LNCAP (cell line): ENCODE measurements at regions not wholly inside any gene's neighbourhood (a gene's known extent, or its start where the extent isn't known, plus 50 kb on each side); places are given as distances from the start of the nearest gene placed in this dataset.

Experiments
- TF ChIP-seq, protein P1 (sequence below): fragments of 450-650 bp; IDR thresholded peaks from 2 replicates; pipeline ENCODE4 v1.5.1; 2017; ENCODE audit warnings: mild to moderate bottlenecking

DNA sequence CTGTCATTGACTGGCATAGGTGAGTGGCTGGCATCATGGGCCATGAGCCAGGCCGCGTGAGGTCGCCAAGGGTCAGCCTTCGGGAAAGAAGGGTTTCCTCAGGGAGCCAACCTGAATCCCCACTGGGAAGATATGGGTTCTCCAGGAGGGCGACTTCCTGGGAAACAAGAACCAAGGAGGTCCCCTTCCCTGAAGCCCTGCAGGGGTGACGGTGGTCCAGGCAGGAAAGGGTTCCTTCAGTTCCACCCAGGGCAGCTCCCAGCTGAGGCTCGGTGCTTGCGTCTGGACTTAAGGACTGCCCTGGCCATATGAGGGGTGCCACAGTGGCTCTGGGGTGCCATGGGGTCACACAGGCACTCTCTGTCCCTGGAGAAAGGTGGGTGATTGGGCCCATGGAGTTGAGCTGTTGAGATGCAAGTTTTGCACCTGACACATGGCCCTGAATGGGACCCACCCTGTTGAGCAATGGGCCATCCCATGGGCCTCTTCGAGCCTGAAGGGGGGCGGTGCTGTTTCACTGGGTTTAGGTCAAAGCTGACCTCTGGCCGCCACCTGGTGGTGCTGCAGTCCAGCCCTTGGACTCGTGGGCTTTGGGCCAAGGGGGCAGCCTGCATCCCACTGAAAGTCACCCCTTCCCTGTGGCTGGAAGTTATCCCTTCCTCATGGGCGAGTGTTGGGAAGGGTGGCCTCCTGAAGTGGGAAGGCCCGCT, 228.1 kb downstream of the SNRPN start:
- TF ChIP-seq, protein P1, sequence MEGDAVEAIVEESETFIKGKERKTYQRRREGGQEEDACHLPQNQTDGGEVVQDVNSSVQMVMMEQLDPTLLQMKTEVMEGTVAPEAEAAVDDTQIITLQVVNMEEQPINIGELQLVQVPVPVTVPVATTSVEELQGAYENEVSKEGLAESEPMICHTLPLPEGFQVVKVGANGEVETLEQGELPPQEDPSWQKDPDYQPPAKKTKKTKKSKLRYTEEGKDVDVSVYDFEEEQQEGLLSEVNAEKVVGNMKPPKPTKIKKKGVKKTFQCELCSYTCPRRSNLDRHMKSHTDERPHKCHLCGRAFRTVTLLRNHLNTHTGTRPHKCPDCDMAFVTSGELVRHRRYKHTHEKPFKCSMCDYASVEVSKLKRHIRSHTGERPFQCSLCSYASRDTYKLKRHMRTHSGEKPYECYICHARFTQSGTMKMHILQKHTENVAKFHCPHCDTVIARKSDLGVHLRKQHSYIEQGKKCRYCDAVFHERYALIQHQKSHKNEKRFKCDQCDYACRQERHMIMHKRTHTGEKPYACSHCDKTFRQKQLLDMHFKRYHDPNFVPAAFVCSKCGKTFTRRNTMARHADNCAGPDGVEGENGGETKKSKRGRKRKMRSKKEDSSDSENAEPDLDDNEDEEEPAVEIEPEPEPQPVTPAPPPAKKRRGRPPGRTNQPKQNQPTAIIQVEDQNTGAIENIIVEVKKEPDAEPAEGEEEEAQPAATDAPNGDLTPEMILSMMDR = no peak

DNA sequence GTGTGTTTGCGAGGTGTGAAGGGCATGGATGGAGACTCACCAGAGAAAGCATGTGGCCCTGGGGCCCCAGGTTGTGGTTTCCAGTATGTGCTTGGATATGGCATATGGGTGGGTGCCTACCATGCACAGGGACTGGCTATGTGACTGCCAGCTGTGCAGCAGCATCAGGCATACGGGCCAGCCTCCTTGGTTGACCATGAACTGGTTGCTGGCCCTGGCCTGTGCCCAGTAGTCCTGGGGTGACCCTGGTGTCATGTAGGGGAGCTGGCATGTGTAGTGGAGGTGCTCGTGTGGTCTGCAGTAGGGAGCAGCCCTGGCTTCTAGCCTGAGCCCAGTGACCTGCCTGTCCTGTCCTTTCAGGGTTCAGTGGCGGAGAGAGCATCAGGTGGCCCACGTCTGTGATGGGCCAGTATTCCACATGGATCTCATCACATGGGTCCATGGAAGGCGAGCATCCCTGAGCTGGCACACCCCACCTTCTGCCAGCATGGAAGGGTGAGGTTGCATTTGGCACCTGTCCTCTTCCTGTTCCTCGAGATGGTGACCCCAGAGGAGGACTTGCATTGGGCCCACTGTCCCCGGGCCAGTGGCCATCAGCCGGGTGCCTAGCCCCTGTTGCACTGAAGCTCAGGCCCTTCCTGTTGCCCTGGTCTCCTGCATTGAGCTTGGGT, 228.9 kb downstream of the SNRPN start:
- TF ChIP-seq, protein P1 = no peak

DNA sequence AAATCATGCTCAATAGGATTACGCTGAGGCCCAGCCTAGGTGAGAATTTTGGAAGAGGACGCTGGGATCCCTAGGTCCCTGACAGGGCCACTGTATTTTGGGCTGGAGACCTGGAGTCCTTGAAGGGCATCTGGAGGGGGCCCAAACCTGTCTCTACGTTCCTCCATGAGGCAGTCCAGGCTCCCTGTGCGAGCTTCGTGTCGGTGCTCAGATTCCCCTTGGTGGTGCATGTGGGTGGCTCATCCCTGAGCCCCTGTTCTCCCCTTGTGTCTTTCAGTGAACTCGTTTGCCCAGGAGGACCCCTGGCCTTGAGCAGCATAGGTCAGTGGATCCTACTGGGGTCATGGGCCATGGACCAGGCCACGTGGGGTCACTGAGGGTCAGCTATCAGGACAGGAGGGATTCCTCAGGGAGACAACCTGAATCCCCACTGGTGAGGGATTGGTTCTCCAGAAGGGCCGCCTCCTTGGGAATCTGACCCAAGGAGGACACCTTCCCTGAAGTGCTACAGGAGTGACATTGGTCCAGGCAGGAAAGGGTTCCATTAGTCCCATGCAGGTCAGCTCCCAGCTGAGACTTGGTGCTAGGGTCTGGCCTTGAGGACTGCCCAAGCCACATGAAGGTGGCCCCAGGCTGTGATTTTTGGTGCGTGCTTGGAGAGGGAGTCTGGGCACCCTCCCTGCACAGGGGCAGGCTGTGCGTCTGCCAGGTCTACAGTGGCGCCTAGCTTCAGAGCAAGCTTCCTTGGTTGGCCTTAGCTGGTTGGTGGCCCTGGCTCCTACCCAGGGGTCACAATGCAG, 229.8 kb downstream of the SNRPN start:
- TF ChIP-seq, protein P1 = no peak

DNA sequence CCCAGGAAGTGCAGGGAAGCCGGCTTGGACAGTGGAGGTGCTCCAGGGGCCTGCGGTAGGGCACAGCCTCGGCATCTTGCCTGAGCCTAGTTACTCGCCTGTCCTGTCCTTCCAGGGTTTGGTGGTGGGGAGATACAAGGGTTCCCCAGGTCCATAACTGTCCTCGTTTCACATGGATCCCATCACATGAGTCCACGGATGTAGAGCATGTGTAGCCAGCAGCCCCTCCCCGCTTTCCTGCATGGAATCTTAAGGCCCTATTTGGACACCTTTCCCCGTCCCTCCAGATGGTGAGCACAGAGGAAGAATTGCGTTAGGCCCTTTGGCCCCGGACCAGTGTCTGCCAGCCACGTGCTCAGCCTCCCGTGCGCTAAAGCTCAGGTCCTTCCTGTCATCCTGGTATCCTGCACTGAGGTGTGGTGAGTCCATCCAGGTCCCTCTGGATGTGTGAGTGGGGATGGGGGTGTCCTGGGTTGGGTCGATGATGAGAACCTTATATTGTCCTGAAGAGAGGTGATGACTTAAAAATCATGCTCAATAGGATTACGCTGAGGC, 230.4 kb downstream of the SNRPN start:
- TF ChIP-seq, protein P1 = no peak

DNA sequence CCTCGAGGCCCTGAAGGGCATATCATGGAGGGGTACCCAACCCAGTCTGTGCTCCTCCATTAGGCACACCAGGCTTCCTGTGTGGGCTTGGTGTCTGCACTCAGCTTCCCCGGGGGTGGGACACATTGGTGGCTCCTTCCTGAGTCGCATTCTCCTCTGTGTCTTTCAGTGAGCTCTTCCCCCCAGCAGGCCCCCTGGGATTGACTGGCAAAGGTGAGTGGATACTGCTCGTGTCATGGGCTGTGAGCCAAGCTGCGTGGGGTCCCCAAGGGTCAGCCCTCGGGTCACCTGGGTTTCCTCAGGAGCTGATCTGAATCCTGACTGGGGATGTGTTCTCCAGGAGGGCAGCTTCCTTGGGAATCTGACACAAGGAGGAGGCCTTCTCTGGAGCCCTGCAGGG, 231.0 kb downstream of the SNRPN start:
- TF ChIP-seq, protein P1 = no peak

DNA sequence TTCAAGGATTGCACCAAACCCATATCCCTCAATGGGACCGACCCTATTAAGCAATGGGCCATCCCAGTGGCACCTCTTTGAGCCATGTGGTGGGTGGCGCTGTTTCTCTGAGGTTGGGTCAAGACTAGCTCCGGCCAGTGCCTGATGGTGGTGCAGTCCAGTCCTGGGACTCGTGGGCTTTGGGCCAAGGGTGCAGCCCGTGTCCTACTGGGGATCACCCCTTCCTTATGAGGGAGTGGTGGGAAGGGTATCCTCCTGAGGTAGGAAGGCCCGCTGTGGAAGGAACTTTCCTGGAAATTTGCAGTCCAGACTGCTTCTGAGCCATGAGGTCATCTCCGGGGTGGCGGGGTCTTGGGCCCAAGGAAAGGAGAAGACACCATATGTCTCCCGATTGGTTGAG, 231.6 kb downstream of the SNRPN start:
- TF ChIP-seq, protein P1 = no peak

DNA sequence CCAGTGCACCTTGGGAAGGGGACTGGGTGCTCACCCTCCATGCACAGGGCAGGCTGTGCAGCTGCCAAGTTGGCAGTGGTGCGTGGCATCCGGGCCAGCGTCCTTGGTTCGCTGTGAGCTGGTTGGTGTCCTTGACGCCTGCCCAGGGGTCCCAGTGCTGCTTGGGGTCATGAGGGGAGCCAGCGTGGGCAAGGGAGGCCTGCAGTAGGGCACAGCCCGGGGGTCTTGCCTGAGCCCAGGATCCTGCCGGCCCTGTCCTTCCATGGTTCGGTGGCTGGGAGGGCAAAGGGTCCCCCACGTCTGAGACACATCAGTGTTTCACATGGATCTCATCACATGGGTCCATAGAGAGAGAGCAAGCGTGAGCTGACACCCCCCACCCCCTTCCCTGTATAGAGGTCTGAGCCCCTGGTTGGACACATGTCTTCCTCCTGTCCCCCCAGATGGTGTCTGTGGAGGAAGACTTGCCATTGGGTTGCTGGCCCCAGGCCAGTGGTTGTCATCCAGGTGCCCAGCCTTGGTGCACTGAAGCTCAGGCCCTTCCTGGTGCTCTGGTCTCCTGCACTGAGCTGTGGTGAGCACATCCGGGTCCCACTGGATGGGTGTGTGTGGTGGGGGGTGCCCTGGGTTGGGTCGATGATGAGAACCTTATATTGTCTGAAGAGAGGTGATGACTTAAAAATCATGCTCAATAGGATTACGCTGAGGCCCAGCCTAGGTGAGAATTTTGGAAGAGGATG, 232.3 kb downstream of the SNRPN start:
- TF ChIP-seq, protein P1 = no peak
